ENCODE measurements at regions not wholly inside any gene's neighbourhood (a gene's known extent, or its start where the extent isn't known, plus 50 kb on each side); places are given as distances from the start of the nearest gene placed in this dataset.

DNA sequence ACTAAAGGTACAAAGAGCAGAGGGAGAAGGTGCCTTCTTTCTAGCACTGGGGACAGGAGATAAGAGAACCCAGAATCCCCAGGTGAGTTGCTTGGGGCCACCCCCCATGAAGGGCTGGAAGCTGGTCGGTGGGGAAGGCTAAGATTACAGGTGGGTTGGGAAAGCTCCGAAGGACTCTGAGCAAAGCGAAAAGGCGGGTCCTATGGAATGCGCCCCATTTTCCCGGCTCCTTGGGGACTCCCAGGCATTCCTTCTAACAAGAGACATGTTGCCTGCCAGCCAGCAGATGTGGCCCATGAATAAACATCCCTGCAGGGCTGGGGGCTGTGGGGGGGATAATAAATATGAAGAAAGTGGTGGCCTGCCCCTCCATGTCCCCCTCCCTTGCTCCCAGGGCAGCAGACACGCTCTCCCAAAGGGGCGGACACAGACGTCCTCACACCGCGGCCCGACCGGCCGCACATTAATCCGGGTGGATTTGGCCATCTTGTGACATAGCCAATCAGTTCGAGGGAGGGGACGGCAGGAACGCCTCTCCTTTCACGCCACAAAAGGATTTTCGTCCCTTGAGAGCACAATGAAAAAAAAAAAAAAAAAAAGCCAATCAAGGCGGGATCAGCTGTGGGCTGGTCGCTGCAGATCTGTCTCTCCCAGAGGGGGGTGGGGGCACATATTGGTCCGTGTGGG is 98.5 kb downstream of the SOX9 start:
- TF ChIP-seq, protein P1, sequence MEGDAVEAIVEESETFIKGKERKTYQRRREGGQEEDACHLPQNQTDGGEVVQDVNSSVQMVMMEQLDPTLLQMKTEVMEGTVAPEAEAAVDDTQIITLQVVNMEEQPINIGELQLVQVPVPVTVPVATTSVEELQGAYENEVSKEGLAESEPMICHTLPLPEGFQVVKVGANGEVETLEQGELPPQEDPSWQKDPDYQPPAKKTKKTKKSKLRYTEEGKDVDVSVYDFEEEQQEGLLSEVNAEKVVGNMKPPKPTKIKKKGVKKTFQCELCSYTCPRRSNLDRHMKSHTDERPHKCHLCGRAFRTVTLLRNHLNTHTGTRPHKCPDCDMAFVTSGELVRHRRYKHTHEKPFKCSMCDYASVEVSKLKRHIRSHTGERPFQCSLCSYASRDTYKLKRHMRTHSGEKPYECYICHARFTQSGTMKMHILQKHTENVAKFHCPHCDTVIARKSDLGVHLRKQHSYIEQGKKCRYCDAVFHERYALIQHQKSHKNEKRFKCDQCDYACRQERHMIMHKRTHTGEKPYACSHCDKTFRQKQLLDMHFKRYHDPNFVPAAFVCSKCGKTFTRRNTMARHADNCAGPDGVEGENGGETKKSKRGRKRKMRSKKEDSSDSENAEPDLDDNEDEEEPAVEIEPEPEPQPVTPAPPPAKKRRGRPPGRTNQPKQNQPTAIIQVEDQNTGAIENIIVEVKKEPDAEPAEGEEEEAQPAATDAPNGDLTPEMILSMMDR (conservative IDR thresholded peaks at IDR 0.05; ENCODE audit: low read depth, low read length) = no peak
- TF ChIP-seq EZH2 (IDR thresholded peaks at IDR 0.05; ENCODE audit: borderline replicate concordance, low read depth, low read length, poor library complexity, severe bottlenecking) = no peak

Measured in A673 (cell line).